G401 (cell line): ENCODE measurements at regions not wholly inside any gene's neighbourhood (a gene's known extent, or its start where the extent isn't known, plus 50 kb on each side); places are given as distances from the start of the nearest gene placed in this dataset.
"Not testable (repeated sequence)": the region's sequence is repeated elsewhere in the genome, so short reads cannot be mapped to it uniquely, and the experiment has no call there.

Experiments used
- DNase-seq: peaks from one replicate; pipeline ENCODE4 v3.0.0-alpha.2; 2015; ENCODE audit warnings: low spot score
- in situ Hi-C: cut with HindIII; loops from 2 replicates; pipeline ENCODE4 v1.10.0; 2016; ENCODE audit warnings: low sequenced_read_pairs, mixed read lengths

DNA sequence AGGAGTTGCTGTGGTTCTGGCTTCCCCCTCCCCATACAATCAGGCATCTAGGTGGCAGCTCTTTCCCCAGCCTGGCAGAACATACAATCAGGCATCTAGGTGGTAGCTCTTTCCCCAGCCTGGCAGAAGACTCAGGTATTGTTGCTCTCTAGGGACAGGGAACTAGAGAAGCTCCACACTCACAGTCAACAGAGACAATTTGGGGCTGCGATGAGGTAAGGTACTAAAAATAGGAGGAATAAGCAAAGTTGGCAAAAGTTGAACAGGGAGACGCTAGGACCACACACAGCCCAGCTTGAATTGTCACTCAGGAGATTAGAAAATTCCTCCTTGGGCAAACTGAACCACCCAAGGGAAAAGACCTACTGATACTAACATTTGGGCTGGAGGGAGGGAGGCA is 315.5 kb upstream of the CDH5 start:
- in situ Hi-C loops: no loop called here
- DNase-seq: no peak

DNA sequence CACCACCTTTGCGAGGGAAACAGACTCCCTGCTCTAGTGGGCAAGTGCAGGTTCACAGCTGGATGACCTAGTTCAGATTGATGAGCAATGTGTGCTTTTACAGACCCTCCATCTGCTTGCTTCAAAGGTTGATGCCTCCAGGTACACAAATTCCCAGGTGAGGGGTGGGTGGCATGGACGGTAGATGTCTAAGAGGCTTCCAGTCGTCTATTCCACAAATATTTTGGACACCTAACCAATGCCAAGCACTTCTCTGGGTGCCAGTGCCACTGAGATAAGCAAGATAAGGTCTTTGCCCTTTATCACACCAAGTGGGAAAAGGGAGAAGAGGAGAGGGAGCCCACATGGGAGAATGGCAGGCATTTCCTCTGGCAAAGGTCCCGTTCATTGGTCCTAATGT is 316.6 kb upstream of the CDH5 start:
- no peak for DNase-seq
- in situ Hi-C loops: no loop called here

DNA sequence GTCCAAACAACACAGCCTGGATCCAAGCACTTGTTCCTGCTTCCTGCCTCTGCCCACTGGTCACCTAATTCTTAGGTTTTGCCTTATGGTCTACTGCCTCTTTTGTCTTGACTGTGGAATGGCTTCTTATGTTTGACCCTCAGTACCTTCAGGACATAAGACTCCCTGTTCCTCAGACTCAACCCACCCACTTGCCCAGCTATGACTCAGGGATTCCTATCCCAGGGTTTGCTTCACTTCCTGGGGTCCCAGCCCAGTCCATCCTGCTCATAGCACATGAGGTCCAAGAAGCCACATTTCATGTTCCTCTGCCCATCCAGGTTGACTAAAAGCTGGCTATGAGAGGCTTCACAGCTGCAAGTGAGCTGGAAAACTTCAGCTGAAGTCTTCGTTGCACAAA is 320.9 kb upstream of the CDH5 start:
- DNase-seq: no peak
- in situ Hi-C loops: no loop called here

DNA sequence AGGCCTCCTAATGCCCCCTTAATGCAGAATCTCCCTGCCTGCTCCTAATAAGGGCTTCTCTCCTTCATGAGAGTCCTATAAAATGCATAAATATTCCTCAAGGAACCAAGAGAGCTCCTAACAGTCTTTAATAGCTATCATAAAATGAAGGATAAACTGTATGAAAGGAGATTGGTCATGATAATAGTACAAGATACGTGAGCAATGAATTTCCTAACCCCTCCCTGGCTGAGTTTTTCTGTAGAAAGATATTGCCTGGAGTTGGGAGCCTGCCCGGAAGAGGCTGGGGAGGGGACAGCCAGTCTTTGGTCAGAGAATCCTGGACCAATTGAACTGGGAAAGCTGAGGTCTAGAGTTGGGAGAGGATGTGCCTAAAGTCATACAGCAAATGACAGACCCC is 321.9 kb upstream of the CDH5 start:
- in situ Hi-C loops: no loop called here
- no peak for DNase-seq

DNA sequence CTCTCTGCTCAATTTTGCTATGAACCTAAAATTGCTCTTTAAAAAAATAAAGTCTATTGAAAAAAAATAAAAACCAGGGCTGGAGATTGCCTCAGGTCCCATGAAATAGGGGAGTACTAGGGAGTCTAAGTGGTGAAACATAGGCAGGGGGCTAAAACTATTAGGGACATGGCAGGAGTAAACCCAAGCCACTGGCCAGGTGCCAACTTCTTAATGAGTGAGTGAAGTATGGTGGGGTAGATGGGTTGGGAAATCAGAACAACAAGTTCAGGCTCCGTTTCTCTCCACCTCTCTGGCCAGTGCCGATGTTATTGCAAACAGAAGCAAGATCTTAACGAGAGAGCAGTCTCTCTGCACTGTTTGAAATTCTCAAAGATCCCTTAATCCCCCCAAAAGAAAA is 322.4 kb upstream of the CDH5 start:
- in situ Hi-C loops: no loop called here

DNA sequence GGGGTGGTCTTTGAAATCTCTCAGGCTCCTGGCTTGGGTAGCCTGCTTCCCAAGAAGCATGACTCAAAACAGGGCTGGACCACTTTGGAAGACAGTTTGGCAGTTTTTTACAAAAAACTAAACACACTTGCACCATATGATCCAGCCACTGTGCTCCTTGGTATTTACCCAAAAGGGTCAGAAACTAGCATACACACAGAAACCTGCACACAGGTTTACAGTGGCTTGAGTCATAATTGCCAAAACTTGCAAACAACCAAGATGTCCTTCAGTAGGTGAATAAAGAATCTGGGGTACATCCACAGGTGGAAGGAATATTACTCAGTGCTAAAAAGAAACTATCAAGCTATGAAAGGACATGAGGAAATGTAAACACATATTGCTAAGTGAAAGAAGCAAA is 323.2 kb upstream of the CDH5 start:
- in situ Hi-C loops: no loop called here
- DNase-seq: no peak

More for the DNA sequence above, 322.4 kb upstream of the CDH5 start:
- no peak for DNase-seq

DNA sequence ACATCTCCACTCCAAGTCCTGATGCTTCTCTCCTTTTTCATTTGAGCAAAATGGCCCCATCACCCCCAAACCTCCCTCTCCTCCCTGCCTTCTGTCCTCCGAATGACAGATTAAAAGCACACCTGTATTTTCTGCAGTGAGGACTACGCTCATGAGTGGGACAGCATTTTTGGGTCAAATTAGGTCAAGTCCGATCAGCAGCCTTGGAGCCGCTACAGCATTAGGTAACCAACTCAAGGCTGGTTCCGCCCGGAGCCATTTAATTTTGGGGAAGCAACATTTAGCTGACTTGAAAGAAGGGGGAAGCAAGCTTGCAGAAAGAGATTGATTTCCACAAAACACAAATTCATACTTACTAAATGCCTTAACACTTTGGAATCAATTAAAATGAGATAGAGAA is 324.1 kb upstream of the CDH5 start:
- in situ Hi-C loops: no loop called here
- DNase-seq: no peak

DNA sequence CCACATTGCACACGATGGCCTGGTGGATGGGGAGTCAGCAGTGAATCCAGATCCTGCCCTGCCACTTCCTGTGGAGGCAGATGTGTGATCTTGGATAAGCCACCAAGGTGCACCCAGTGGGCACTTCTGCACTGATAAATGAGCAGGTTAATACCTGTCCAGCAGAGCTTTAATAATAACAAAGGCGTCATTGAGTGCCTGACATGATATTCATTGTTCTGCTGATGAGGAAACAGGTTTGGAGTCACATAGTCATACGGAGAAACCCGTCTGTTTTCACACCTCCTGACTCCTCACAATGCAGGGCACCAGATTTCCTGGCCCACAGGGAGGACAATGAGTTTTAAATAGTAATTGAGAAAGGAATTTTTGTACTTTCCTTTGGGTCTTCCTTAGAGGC is 324.6 kb upstream of the CDH5 start:
- in situ Hi-C loops: no loop called here
- no peak for DNase-seq

DNA sequence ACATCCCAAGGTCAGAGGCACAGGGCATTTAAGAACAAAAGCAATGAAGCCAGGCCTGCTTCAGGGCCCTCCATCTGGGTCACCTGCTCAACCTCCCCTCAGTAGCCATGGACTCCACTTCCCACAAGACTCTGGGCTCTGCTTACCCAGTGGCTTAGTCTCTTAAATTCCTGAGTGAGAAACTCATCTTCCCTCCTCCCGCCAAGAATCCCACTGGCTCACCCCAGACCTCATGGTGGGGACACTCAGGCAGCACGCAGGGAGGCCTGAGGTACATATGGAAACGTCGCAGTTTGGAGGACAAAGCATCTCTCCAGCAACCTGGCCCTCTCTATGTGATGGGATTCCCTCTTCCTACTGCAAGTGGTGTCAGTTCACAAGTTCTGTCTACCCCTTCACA is 326.7 kb upstream of the CDH5 start:
- in situ Hi-C loops: no loop called here
- DNase-seq: no peak

DNA sequence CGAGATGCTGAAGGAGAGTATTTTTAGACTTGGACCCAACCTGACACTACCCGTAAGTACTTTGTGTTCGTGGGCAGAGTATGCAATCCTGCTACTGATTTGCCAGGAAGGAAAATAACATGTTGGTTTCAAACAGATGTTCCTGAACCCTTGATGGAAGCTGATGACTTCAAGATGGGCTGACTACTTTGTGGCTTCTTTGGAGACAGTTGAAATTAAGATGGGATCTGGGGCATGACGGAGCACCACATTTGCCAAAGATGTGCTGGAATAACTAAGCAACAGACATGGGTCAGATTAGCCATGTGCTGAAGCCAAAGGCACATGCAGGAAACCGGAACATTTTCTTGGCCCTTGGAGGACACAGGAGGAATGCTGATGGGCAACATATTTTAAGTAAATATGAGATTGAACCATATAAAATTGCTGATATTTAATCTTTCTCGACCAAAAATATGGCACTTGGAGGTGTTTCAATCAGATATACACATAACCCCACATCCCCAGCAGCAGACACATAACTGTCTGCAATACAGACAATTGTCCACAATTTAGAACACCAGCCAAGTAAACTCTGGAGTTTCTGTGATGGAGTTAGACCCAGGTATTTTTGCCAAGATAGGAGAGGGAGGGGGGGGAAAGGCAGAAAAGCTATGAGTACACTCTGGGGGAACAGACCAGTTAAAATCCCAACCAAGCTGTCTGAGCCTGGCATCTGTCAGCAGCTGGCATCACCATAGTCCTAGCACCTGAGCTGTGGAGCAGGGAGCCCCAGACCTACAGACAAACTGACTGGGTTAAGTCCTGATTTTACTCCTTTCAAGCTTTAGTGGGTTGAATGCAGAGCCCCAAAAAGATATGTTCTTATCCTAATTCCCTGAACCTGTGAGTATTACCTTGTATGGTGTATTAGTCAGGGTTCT is 329.4 kb upstream of the CDH5 start:
- peak; percentile 22 for DNase-seq
- in situ Hi-C loops: no loop called here

DNA sequence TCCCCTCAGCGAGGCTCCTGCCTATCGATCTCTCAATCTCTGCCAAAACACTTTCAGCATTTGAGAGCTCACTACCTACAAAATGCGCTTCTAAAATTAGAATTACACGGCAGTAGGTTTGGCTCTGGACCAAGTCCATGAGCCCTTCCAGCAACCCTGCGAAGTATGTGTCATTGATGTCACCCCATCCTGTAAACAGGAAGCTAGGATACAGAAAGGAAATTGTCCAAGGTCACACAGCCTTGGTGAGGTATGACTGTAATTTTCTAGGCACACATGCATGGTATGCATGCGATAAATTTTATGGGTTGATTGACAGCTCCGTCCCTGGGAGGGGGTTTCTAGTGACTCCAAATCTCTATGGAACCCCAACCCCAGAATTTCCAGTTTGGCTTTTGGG is 330.3 kb upstream of the CDH5 start:
- DNase-seq: no peak
- in situ Hi-C loops: no loop called here

DNA sequence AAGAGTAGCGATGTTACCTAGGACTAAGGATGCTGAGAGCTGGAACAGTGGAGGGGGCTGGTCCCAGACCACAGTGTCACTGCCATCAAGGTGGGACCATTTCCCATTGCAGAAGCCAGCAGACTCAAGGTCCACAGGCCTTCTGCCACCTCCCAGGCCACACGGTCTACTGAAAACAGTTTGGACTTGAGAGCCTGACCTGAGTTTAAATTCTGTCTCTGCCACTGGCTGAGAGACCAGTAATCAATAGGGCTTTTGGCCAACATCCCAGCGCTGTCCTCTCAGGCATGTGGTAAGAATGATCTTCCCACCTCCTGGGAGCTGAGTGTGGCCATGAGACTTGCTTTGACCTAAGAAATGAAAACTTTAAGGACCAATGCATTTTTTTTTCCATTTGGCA is 331.4 kb upstream of the CDH5 start:
- in situ Hi-C loops: no loop called here
- no peak for DNase-seq

DNA sequence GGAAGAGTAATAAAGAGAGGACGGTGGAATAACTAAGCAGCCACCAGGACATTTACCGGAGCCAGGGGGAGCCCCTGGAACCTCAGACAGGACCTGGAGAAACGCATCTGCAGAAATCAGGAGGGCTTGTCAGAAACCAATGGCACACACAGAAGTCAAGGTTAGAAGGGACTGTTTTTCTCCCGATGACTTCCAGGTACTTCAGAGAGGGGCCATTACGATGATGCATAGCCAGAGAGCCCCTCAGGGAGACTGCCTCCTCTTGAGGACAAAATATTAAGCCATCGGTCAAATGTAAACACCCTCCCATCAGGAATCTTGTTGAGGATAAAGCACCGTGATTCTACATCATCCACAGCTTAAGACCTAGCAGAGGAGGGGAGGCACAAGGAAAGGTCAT is 333.6 kb upstream of the CDH5 start:
- no peak for DNase-seq
- in situ Hi-C loops: no loop called here

DNA sequence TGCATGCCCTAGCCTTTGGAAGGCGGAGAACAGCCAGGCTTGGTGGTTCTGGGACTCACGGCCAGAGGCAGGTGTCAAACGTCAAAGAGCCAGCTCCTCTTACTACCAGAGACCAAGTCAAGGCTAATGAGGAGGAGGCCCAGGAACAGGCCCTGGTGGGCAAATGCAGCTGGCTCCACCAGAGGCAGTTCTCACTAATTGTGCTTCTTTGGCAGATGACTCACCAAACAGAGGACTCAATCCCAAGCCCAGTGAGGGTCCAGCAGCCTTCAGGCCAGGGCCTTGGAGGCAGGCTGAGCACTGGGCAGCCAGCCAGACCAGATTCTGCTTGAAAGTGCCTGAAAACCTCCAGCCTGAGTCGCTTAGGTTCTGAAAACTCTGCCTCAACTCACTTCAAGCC is 336.5 kb upstream of the CDH5 start:
- in situ Hi-C loops: no loop called here
- no peak for DNase-seq

DNA sequence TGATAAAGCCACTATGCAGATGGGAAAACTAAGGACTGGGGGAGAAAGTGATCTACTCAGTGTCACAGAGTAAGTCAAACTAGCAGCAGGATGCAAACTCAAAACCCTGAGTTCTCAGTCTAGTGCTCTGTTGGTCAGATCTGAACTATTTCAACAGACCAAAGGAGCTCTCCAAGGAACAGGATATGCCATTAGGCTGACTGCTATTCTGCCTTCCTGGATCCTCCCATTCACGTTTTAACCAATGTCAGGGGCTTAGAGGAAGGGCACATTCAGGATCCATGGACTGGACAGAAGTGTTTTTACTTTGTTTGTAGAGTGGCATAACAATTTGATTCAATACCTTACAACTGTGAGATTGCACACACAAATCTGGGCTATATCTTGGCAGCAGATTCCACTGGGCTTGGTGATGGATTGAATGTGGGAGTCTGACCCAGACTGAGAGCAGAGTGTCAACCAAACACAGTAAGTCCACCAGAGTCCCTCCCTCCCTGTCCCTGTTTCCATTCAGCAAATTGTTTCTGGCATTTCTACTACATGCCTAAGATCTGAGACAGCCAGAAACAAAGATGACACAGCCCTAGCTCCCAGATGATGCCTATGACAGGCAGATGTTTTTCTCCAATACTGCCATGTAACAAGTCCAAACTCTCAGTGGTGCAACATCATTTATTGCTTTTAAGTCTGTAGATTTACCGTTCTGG is 337.8 kb upstream of the CDH5 start:
- in situ Hi-C loops: no loop called here
- no peak for DNase-seq

DNA sequence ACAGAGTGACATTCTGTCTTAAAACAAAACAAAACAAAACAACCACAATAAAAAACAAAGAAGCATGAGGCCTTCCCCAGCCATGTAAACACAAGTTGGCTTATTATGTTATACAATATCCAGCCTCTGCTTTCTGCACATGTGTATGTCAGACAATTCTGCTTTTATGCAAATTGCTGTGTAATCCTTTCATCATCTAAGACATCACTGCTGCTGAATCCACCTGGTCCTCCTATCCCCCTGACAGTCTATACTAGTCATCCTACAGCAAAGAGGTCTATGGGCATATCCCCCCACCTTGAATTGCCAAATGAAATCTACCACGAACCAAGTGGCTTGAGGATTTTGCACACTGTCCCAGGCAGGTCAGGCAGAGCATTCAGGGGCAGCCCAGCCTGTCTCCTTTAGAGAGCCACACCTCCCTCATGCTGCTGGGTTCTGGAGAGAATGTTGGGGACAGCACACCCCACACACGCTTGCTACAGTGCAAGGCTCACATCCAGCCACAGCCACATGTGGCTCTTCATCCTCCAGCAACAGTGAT is 339.6 kb upstream of the CDH5 start:
- in situ Hi-C loops: no loop called here
- DNase-seq: no peak

DNA sequence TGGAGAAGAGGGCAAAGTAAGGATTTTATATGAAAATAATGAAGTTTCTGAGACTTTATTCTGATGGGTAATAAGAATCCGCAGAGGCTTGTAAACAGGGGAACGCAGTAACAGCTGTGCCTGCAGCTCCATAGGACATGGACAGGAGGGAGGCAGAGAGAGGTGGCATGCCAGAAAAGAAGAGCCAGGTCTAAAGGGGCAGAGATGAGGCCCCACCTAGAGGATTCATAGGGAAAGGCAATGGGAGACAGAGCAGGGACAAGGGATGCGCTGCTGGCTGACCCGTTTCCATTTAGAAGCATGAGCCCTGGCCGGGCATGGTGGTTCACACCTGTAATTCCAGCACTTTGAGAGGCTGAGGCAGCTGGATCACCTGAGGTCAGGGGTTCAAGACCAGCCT is 340.3 kb upstream of the CDH5 start:
- DNase-seq: peak; percentile 43
- in situ Hi-C loops: no loop called here

DNA sequence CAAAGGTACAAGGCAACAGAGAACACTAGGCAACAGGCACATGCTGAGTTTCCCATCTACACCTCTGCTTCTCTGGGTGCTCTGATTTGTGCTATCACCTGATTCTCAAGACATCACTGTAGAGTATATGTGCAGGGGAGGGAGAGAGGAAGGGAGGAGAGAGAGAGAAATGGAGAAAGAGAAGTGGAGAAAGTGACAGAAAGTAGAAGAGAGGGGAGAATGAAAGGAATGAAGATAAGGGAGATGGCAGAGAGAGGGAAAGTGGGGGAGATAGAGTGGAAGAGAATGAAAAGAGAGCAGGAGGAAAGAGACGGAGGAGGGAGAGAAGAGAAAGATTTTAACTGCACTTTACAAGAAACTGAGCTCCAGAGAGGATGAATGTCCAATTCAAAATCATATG is 340.7 kb upstream of the CDH5 start:
- no peak for DNase-seq
- in situ Hi-C loops: no loop called here

DNA sequence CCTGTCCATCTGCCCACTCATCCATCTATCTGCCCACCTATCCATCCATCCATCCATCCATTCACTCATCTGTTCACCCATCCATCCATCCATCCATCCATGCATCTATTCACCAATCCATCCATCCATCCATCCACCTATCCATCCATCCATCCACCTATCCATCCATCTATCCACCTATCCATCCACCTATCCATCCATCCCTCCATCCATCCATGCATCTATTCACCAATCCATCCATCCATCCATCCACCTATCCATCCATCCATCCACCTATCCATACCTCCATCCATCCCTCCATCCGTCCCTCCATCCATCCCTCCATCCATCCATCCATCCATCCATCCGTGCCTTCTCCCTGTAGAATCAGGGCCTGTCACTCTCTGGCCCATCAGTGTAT is 341.9 kb upstream of the CDH5 start:
- in situ Hi-C loops, DNase-seq: not testable (repeated sequence)

DNA sequence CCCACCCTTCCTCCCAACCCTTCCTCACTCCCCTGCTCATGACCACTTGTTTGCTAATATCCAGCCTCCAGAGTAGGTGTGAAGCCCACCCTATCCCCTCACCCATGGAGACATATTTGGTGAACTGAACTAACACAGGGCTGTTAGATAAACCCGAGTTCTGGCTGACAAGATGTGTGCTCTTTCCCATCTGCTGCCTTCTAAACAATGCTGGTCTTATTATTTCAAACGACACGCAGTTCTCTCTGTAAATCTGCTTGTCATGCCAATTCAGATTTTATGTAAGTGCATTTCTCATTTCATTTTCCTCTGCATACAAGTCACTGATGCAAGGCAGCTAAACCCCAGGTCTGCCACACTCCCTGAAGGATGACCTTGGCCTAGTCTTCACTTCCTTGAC is 343.0 kb upstream of the CDH5 start:
- in situ Hi-C loops: no loop called here
- DNase-seq: no peak

DNA sequence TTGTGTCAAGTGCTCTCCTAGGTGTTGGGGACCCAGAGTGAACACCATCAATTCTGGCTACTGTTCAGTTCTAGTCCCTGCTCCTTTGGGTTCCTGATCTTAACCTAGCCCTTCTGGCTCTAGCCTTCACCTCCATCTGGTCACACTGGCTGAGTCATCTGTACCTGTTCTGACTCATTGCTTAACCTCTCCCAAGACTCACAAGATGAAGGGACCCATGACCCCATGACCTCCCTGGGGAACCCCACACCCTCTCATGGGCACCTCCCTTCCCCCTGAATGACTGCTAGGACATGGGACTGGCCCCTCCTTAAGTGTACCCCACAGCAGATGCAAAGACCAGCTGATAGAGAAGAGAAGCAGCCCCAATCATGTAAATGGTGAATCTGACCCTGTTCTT is 345.8 kb upstream of the CDH5 start:
- in situ Hi-C loops: no loop called here
- no peak for DNase-seq
